ENCODE measurements at regions not wholly inside any gene's neighbourhood (a gene's known extent, or its start where the extent isn't known, plus 50 kb on each side); places are given as distances from the start of the nearest gene placed in this dataset.

GRCh38 chr2:66279024-66279423 is 155.9 kb upstream of the MEIS1 start:
- Mint-ChIP-seq H3K27me3 (ENCODE audit: low read depth in 3 of 3) (peaks cover 0 to 3% (median 0%) of the 10 kb centered on the region in 3 donors), H3K4me1 (no peaks in the 10 kb centered on the region), H3K9me3 (peaks cover 0 to 3% (median 2%) of the 10 kb centered on the region in 7 donors)

DNA sequence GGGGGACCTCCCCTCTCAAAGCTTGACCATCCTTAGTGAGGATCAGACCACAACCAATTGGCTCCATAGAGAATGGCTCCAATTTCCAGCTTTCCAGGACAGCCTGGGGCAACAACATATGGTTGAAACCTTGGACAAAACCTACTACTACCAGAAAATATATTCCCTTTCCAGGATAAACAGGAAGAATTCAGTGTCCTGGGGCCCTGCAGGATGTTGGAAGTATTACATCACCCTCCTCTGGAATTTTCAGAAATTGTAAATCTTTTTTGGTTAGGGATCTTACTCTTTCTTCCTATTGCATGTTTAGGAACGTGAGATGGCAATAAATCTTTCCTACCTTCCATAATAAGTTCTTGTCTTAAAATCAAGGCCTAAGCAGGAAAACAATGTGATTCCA is 158.9 kb upstream of the MEIS1 start:
- Histone ChIP-seq H3K9me3 (replicated peaks in 1 of 2; ENCODE audit: control insufficient read depth in 1 of 2, insufficient read depth in 1 of 2, low read length in 2 of 2) (no peaks in the 10 kb centered on the region), H2AFZ (ENCODE audit: insufficient read depth, low read depth, low read length, poor library complexity, severe bottlenecking) (no peak overlapping the region), H3K4me3 (replicated peaks in 1 of 3; ENCODE audit: low read depth in 2 of 3, low read length in 3 of 3) (no peak overlapping the region), H3K36me3 (replicated peaks in 1 of 2; ENCODE audit: control insufficient read depth in 1 of 2, insufficient read depth in 2 of 2, low read length in 2 of 2) (no peaks in the 10 kb centered on the region), H3K79me2 (ENCODE audit: insufficient read depth, low read length) (no peaks in the 10 kb centered on the region), H3K4me1 (ENCODE audit: control insufficient read depth in 1 of 2, insufficient read depth in 2 of 2, low read length in 2 of 2) (no peaks in the 10 kb centered on the region), H3K27me3 (ENCODE audit: control insufficient read depth in 2 of 2, insufficient read depth in 2 of 2, low read length in 2 of 2) (no peaks in the 10 kb centered on the region), H3K9ac (ENCODE audit: insufficient read depth, low read length, poor library complexity, severe bottlenecking) (no peak overlapping the region), H3K4me2 (replicated peaks; ENCODE audit: extremely low read depth, low read length, poor library complexity, severe bottlenecking) (no peak overlapping the region), H3K27ac (ENCODE audit: low read depth in 1 of 2, low read length in 2 of 2) (no peak overlapping the region), H4K20me1 (ENCODE audit: insufficient read depth, low read length) (no peaks in the 10 kb centered on the region)
- intact Hi-C loops (cut with micrococcal nuclease): no loop called here
- Mint-ChIP-seq H3K4me3 (no peak overlapping the region), H3K4me1 (no peaks in the 10 kb centered on the region), H3K27me3 (ENCODE audit: low read depth in 3 of 3) (peaks cover 0 to 3% (median 0%) of the 10 kb centered on the region in 3 donors), H3K9me3 (peaks cover 0 to 3% (median 0%) of the 10 kb centered on the region in 7 donors), H3K36me3 (no peaks in the 10 kb centered on the region), H3K27ac (no peak overlapping the region)
- TF ChIP-seq, protein P1, sequence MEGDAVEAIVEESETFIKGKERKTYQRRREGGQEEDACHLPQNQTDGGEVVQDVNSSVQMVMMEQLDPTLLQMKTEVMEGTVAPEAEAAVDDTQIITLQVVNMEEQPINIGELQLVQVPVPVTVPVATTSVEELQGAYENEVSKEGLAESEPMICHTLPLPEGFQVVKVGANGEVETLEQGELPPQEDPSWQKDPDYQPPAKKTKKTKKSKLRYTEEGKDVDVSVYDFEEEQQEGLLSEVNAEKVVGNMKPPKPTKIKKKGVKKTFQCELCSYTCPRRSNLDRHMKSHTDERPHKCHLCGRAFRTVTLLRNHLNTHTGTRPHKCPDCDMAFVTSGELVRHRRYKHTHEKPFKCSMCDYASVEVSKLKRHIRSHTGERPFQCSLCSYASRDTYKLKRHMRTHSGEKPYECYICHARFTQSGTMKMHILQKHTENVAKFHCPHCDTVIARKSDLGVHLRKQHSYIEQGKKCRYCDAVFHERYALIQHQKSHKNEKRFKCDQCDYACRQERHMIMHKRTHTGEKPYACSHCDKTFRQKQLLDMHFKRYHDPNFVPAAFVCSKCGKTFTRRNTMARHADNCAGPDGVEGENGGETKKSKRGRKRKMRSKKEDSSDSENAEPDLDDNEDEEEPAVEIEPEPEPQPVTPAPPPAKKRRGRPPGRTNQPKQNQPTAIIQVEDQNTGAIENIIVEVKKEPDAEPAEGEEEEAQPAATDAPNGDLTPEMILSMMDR (IDR thresholded peaks at IDR 0.05): no peak
- DNase-seq: no peak
- 80% methylated on average over 1 of the region's 1 CpG for WGBS (ENCODE audit: insufficient coverage)

More at GRCh38 chr2:66279024-66279423, 155.9 kb upstream of the MEIS1 start:
- Histone ChIP-seq H3K9ac (ENCODE audit: insufficient read depth, low read length, poor library complexity, severe bottlenecking) (no peak overlapping the region), H3K4me3 (replicated peaks in 1 of 3; ENCODE audit: low read depth in 2 of 3, low read length in 3 of 3) (no peak overlapping the region), H4K20me1 (ENCODE audit: insufficient read depth, low read length) (no peaks in the 10 kb centered on the region), H3K27me3 (ENCODE audit: control insufficient read depth in 2 of 2, insufficient read depth in 2 of 2, low read length in 2 of 2) (no peaks in the 10 kb centered on the region), H3K4me2 (replicated peaks; ENCODE audit: extremely low read depth, low read length, poor library complexity, severe bottlenecking) (no peak overlapping the region), H3K9me3 (replicated peaks in 1 of 2; ENCODE audit: control insufficient read depth in 1 of 2, insufficient read depth in 1 of 2, low read length in 2 of 2) (no peaks in the 10 kb centered on the region), H2AFZ (ENCODE audit: insufficient read depth, low read depth, low read length, poor library complexity, severe bottlenecking) (no peak overlapping the region), H3K27ac (ENCODE audit: low read depth in 1 of 2, low read length in 2 of 2) (no peak overlapping the region), H3K36me3 (replicated peaks in 1 of 2; ENCODE audit: control insufficient read depth in 1 of 2, insufficient read depth in 2 of 2, low read length in 2 of 2) (no peaks in the 10 kb centered on the region), H3K79me2 (ENCODE audit: insufficient read depth, low read length) (no peaks in the 10 kb centered on the region), H3K4me1 (ENCODE audit: control insufficient read depth in 1 of 2, insufficient read depth in 2 of 2, low read length in 2 of 2) (no peaks in the 10 kb centered on the region)
- Mint-ChIP-seq H3K36me3 (no peaks in the 10 kb centered on the region), H3K4me3 (no peak overlapping the region), H3K27ac (no peak overlapping the region)
- DNase-seq: no peak
- TF ChIP-seq, protein P1 (IDR thresholded peaks at IDR 0.05): no peak
- WGBS (ENCODE audit: insufficient coverage): 93% methylated on average over 2 of the region's 6 CpGs
- intact Hi-C loops (cut with micrococcal nuclease): no loop called here

Measured in CD14-positive monocyte (primary cell).